Osteoblast (primary cell): ENCODE measurements at regions not wholly inside any gene's neighbourhood (a gene's known extent, or its start where the extent isn't known, plus 50 kb on each side); places are given as distances from the start of the nearest gene placed in this dataset.

Experiments used
- DNase-seq: peaks from one replicate; pipeline ENCODE4 v3.0.0; 2011; ENCODE audit warnings: low spot score, mixed read lengths; ENCODE audit not compliant: insufficient read length; ENCODE audit errors: missing footprints
- H2AFZ ChIP-seq: 2 replicates; pipeline ENCODE4 v1.6.0; 2011; ENCODE audit warnings: mild to moderate bottlenecking, low read length
- H3K27ac ChIP-seq: 2 replicates; pipeline ENCODE4 v1.5.1; 2011; ENCODE audit warnings: mild to moderate bottlenecking, low read depth, low read length, moderate library complexity
- H3K27me3 ChIP-seq: 2 replicates; pipeline ENCODE4 v1.6.0; 2012; ENCODE audit warnings: mild to moderate bottlenecking, control low read depth, inconsistent platforms, low read length, moderate library complexity; ENCODE audit not compliant: insufficient read depth
- H3K36me3 ChIP-seq: 2 replicates; pipeline ENCODE4 v1.5.1; 2011; ENCODE audit warnings: mild to moderate bottlenecking, low read length, control low read depth, moderate library complexity; ENCODE audit not compliant: insufficient read depth
- H3K4me1 ChIP-seq: 2 replicates; pipeline ENCODE4 v1.5.1; 2011; ENCODE audit warnings: mild to moderate bottlenecking, low read length, control low read depth, moderate library complexity; ENCODE audit not compliant: insufficient read depth
- H3K4me2 ChIP-seq: 2 replicates; pipeline ENCODE4 v1.6.0; 2011; ENCODE audit warnings: mild to moderate bottlenecking, low read length; ENCODE audit not compliant: insufficient read depth
- H3K4me3 ChIP-seq: fragments of 200-600 bp; sonication (generic); 3 replicates; pipeline ENCODE4 v1.5.1; 2012; ENCODE audit warnings: mild to moderate bottlenecking, low read length, inconsistent platforms; ENCODE audit not compliant: insufficient read depth
- H3K79me2 ChIP-seq: 2 replicates; pipeline ENCODE4 v1.6.0; 2012; ENCODE audit warnings: mild to moderate bottlenecking, low read length, control low read depth, inconsistent platforms; ENCODE audit not compliant: insufficient read depth
- H3K9me3 ChIP-seq: 2 replicates; pipeline ENCODE4 v1.5.1; 2011; ENCODE audit warnings: low read depth, low read length, control low read depth
- H4K20me1 ChIP-seq: 2 replicates; pipeline ENCODE4 v1.6.0; 2012; ENCODE audit warnings: mild to moderate bottlenecking, low read length, control low read depth; ENCODE audit not compliant: insufficient read depth
- TF ChIP-seq, protein P1 (sequence below): IDR thresholded peaks from 2 replicates; pipeline ENCODE4 v1.5.1; 2011; ENCODE audit warnings: mild to moderate bottlenecking, low read depth, low read length, moderate library complexity; ENCODE audit errors: extremely low read depth

DNA sequence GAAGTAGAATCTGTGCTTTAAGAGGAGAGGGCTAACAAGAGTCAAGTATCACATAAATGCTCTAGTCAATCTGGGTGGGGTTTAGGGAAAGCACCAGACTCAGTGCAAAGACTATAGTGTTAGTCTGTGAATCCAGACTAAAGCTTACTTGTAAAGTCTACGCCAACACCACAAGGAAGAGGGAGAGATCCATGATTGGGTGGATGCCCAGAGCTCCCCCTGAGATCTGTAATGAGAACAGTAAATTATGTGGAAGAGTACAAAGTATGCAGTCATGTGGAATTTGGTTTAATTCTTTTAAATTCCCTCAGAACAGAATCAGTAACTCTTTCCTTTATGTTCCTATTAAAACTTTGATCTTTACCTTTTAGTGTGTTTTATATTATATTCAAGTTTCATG lies 354.7 kb upstream of the SPANXN4 start:
- TF ChIP-seq, protein P1, sequence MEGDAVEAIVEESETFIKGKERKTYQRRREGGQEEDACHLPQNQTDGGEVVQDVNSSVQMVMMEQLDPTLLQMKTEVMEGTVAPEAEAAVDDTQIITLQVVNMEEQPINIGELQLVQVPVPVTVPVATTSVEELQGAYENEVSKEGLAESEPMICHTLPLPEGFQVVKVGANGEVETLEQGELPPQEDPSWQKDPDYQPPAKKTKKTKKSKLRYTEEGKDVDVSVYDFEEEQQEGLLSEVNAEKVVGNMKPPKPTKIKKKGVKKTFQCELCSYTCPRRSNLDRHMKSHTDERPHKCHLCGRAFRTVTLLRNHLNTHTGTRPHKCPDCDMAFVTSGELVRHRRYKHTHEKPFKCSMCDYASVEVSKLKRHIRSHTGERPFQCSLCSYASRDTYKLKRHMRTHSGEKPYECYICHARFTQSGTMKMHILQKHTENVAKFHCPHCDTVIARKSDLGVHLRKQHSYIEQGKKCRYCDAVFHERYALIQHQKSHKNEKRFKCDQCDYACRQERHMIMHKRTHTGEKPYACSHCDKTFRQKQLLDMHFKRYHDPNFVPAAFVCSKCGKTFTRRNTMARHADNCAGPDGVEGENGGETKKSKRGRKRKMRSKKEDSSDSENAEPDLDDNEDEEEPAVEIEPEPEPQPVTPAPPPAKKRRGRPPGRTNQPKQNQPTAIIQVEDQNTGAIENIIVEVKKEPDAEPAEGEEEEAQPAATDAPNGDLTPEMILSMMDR, result no peak
- H3K36me3 ChIP-seq, result no peaks in the 10 kb centered on the region
- H3K4me3 ChIP-seq, result no peak overlapping the region
- H3K79me2 ChIP-seq, result no peaks in the 10 kb centered on the region
- no peak overlapping the region for H2AFZ ChIP-seq
- no peak overlapping the region for H3K4me2 ChIP-seq
- H4K20me1 ChIP-seq, result no peaks in the 10 kb centered on the region
- H3K27me3 ChIP-seq, result no peaks in the 10 kb centered on the region
- H3K9me3 ChIP-seq, result no peaks in the 10 kb centered on the region
- no peak overlapping the region for H3K27ac ChIP-seq
- DNase-seq, result no peak
- no peaks in the 10 kb centered on the region for H3K4me1 ChIP-seq

DNA sequence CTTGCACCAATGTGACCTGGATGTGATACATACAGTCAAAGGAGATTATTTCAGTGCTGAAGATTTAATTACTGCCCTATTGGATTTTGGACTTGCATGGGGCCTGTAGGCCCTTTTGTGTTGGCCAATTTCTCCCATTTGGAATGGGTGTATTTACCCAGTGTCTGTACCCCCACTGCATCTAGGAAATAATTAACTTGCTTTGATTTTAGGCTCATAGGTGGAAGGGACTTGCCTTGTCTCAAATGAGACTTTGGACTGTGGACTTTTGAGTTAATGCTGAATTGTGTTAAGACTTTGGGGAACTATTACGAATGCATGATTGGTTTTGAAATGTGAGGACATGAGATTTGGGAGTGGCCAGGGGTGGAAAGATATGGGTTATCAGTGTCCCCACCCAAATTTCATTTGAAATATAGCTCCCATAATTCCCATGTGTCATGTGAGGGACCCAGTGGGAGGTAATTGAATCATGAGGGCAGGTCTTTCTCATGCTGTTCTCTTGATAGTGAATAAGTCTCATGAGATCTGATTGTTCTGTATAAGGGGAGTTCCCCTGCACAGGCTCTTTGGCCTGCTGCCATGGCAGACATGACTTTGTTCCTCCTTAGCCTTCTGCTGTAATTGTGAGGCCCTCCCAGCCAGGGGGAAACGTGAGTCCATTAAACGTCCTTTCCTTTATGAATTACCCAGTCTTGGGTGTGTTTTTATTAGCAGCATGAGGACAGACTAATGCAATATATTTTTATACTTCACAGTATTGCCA lies 362.2 kb upstream of the SPANXN4 start:
- H3K9me3 ChIP-seq, result no peaks in the 10 kb centered on the region
- no peaks in the 10 kb centered on the region for H3K4me1 ChIP-seq
- no peaks in the 10 kb centered on the region for H3K36me3 ChIP-seq
- H4K20me1 ChIP-seq, result no peaks in the 10 kb centered on the region
- no peak overlapping the region for H2AFZ ChIP-seq
- no peak overlapping the region for H3K4me3 ChIP-seq
- no peak overlapping the region for H3K4me2 ChIP-seq
- no peaks in the 10 kb centered on the region for H3K27me3 ChIP-seq
- H3K79me2 ChIP-seq, result no peaks in the 10 kb centered on the region
- TF ChIP-seq, protein P1, result no peak
- DNase-seq, result no peak
- H3K27ac ChIP-seq, result no peak overlapping the region

DNA sequence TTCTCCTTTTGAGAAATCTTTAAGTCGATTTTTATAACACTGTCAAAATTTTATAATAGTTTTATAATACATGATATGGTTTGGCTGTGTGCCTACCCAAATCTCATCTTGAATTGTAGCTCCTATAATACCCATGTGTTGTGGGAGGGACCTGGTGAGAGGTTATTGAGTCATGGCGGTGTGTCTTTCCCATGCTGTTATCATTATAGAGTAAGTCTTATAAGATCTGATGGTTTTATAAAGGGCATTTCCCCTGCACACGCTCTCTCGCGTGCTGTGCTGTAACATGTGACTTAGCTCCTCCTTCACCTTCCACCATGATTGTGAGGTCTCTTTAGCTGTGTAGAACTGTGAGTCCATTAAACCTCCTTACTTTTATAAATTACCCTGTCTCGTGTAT lies 364.0 kb upstream of the SPANXN4 start:
- Histone ChIP-seq H3K4me2 (no peak overlapping the region), H3K27me3 (no peaks in the 10 kb centered on the region), H3K9me3 (no peaks in the 10 kb centered on the region), H3K4me1 (no peaks in the 10 kb centered on the region), H4K20me1 (no peaks in the 10 kb centered on the region), H3K4me3 (no peak overlapping the region), H3K27ac (no peak overlapping the region), H3K79me2 (no peaks in the 10 kb centered on the region), H2AFZ (no peak overlapping the region), H3K36me3 (no peaks in the 10 kb centered on the region)
- TF ChIP-seq, protein P1, result no peak
- no peak for DNase-seq

DNA sequence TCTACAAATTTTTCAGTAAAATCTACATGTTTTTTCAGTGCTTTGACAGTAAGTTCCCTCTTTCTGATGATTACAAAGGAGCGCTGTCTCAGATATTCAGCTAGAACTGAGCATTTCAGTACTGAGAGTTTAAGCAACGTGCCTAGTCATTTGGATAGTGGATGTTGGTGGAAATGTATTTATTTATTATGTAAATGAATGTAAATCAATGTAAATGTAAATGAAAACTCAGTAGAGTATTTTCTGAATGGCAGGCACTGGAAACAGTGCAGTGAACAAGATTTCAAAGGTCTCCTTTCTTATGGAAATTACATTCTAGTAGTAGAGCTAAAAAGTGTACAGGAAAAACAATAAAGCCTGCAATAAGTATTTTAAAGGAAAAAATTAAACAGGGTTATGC lies 370.2 kb upstream of the SPANXN4 start:
- Histone ChIP-seq H3K4me3 (no peak overlapping the region), H3K9me3 (peaks cover 4% of the 10 kb centered on the region), H3K79me2 (no peaks in the 10 kb centered on the region), H4K20me1 (no peaks in the 10 kb centered on the region), H3K4me1 (no peaks in the 10 kb centered on the region), H3K27ac (no peak overlapping the region), H3K27me3 (no peaks in the 10 kb centered on the region), H2AFZ (no peak overlapping the region), H3K4me2 (no peak overlapping the region), H3K36me3 (no peaks in the 10 kb centered on the region)
- no peak for DNase-seq
- TF ChIP-seq, protein P1, result no peak
